Thymus (tissue), 11 donors: ENCODE measurements at regions not wholly inside any gene's neighbourhood (a gene's known extent, or its start where the extent isn't known, plus 50 kb on each side); places are given as distances from the start of the nearest gene placed in this dataset.

Experiments
- DNase-seq, 9 donors: peaks; one replicate each; pipeline ENCODE4 v3.0.0-alpha.2; 2013; ENCODE audit warnings: low spot score in 9 of 9, low read depth in 6 of 9, missing footprints in 1 of 9
- H3K27ac ChIP-seq, 2 donors: one replicate each; pipeline ENCODE4 v1.5.1; 2013; ENCODE audit warnings: control low read depth in 1 of 2, low read depth in 1 of 2, low read length in 1 of 2, mild to moderate bottlenecking in 1 of 2, moderate library complexity in 1 of 2
- H3K27me3 ChIP-seq, 2 donors: one replicate each; pipeline ENCODE4 v1.5.1; 2013; ENCODE audit warnings: low read length in 1 of 2; ENCODE audit not compliant: control insufficient read depth in 2 of 2, insufficient read depth in 1 of 2
- H3K36me3 ChIP-seq, 2 donors: one replicate each; pipeline ENCODE4 v1.5.1; 2013; ENCODE audit warnings: low read length in 1 of 2, mild to moderate bottlenecking in 1 of 2, moderate library complexity in 1 of 2; ENCODE audit not compliant: control insufficient read depth in 2 of 2, insufficient read depth in 2 of 2
- H3K4me1 ChIP-seq, 2 donors: one replicate each; pipeline ENCODE4 v1.5.1; 2013; ENCODE audit warnings: low read length in 2 of 2; ENCODE audit not compliant: control insufficient read depth in 2 of 2, insufficient read depth in 2 of 2
- H3K4me3 ChIP-seq, 2 donors: one replicate each; pipeline ENCODE4 v1.5.1; 2013; ENCODE audit warnings: low read length in 2 of 2, control low read depth in 1 of 2, mild to moderate bottlenecking in 1 of 2
- H3K9me3 ChIP-seq, 2 donors: one replicate each; pipeline ENCODE4 v1.5.1; 2013; ENCODE audit warnings: low read length in 1 of 2, mild to moderate bottlenecking in 1 of 2; ENCODE audit not compliant: control insufficient read depth in 2 of 2, insufficient read depth in 1 of 2
- WGBS: extraction: QIAGEN DNeasy Blood & Tissue Kit; methylation state at CpG from one replicate; pipeline ENCODE4 v1.1.7; 2013; 5-methylcytosine and 5-hydroxymethylcytosine counted together
- donor health status: healthy.

DNA sequence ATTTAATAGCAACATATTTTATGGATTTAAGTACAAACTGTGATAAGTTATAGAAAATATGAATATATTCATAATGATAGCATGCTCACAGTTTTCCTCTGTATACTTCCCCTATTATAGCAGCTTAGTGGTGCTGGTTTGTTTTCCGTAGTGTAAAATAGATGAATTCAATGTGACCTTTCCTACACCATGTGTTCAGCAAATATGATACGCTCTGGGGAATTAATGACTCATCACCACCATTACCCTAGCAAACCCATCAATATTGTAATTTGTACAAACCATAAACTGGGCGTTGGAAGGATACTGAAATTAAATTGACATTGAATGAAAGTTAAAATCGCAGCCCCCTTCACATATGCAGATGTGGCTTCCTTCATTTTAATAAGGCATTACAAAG, 58.7 kb upstream of the CDH19 start:
- H3K9me3 ChIP-seq: no peaks in the 10 kb centered on the region
- H3K27ac ChIP-seq: no peak overlapping the region
- H3K36me3 ChIP-seq: no peaks in the 10 kb centered on the region
- DNase-seq: no peak
- 85% methylated on average over 4 of the region's 4 CpGs for WGBS
- no peaks in the 10 kb centered on the region for H3K27me3 ChIP-seq
- H3K4me1 ChIP-seq: no peaks in the 10 kb centered on the region
- no peak overlapping the region for H3K4me3 ChIP-seq

DNA sequence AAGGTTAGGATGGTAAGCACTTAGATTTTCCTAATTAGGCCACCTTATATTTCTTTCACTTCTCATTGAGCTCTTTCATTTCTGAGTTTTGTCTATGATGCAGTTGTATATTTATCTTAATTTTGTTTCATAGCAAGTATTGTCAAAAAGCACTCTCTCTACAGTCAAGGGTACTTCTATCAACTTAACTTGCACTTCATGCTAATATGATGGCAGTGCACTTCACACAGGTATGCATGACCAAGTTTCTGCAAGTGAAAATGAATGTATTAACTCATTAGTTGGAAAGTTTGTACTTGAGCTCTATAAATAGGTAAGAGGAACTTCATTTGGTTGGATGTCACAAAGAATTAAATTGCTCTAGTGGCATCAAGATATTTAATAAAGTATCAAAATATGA, 51.5 kb upstream of the CDH19 start:
- H3K4me1 ChIP-seq: no peaks in the 10 kb centered on the region
- no peak for DNase-seq
- H3K36me3 ChIP-seq: no peaks in the 10 kb centered on the region
- no peak overlapping the region for H3K4me3 ChIP-seq
- no peaks in the 10 kb centered on the region for H3K27me3 ChIP-seq
- no peak overlapping the region for H3K27ac ChIP-seq
- no peaks in the 10 kb centered on the region for H3K9me3 ChIP-seq
